RWPE1 (cell line): ENCODE measurements at regions not wholly inside any gene's neighbourhood (a gene's known extent, or its start where the extent isn't known, plus 50 kb on each side); places are given as distances from the start of the nearest gene placed in this dataset.
"Not testable (repeated sequence)": the region's sequence is repeated elsewhere in the genome, so short reads cannot be mapped to it uniquely, and the experiment has no call there.

ENCODE experiments used
- CTCF ChIA-PET: fragments of 350-600 bp; sonication (Branson Sonifier 250); formaldehyde crosslinking; extraction: SDS; loops from one replicate; lab custom pipeline; 2021; lab: Yijun Ruan, JAX
- POLR2A ChIA-PET: fragments of 400-600 bp; formaldehyde crosslinking; extraction: SDS; loops from one replicate; lab custom pipeline; 2020; ENCODE audit warnings: antibody characterized with exemption; ENCODE audit not compliant: low non-redundant PET; lab: Yijun Ruan, JAX
- DNase-seq: peaks from one replicate; pipeline ENCODE4 v3.0.0; 2012; ENCODE audit warnings: low spot score
- H3K27ac ChIP-seq: fragments of 450-650 bp; 2 replicates; pipeline ENCODE4 v1.5.1; 2017
- TF ChIP-seq, protein P1 (sequence below): fragments of 450-650 bp; conservative IDR thresholded peaks from 2 replicates; pipeline ENCODE4 v1.5.1; 2017; ENCODE audit warnings: low read depth, mild to moderate bottlenecking

DNA sequence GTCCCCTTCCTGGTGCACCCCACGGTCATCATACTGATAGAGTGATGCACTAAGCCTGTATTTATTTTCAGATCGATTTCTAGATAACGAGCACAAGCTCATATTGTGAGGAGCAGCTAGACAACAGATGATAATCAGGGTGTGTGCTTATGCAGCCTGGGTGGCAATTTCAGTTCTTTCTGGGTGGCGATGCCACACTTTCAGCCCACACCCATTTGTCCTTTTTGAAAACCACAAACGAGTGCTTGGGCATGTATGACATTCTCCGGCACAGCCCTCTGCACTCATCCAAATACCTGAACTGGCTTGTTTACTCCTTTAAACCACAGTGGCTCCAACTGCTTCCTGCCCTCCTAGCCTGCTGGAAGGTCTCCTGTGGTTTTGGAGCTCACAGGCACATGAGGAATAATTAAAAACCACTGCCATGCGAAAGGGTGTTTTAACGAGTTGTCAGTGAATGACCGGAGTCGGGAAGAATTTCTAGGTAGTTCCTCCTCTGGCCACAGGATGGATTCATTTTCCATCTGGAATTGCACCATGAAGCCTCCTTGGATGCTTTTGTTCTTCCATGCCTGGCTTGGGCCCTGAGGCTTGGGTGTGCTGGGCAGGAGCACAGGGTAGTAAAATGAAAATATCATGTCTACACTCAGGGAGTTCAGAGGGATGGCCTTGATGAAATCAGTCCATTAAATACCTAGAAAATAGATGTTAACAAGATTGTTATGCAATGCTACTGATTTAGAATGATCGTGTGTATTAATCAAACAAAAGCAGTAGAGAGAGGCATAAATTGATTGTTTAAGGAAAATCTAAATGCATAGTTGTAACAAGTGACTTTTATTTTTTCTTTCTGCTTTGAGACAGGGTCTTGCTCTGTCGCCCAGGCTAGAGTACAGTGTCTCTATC, 52.4 kb upstream of the ITGB1 start:
- ChIA-PET CTCF (interaction anchor here (0.6 to 0.9 kb wide), 5 partner anchors 56 to 1989 kb away, joined by 3 to 6 read pairs (median 3); no protein-coding TSS in a partner anchor), POLR2A (interaction anchor here (0.6 kb wide), 1 partner anchor 183 kb away, joined by 3 read pairs; no protein-coding TSS in a partner anchor)
- TF ChIP-seq, protein P1, sequence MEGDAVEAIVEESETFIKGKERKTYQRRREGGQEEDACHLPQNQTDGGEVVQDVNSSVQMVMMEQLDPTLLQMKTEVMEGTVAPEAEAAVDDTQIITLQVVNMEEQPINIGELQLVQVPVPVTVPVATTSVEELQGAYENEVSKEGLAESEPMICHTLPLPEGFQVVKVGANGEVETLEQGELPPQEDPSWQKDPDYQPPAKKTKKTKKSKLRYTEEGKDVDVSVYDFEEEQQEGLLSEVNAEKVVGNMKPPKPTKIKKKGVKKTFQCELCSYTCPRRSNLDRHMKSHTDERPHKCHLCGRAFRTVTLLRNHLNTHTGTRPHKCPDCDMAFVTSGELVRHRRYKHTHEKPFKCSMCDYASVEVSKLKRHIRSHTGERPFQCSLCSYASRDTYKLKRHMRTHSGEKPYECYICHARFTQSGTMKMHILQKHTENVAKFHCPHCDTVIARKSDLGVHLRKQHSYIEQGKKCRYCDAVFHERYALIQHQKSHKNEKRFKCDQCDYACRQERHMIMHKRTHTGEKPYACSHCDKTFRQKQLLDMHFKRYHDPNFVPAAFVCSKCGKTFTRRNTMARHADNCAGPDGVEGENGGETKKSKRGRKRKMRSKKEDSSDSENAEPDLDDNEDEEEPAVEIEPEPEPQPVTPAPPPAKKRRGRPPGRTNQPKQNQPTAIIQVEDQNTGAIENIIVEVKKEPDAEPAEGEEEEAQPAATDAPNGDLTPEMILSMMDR = peak; percentile 74
- H3K27ac ChIP-seq = peak overlapping the region; percentile 79
- DNase-seq = peak; percentile 65

DNA sequence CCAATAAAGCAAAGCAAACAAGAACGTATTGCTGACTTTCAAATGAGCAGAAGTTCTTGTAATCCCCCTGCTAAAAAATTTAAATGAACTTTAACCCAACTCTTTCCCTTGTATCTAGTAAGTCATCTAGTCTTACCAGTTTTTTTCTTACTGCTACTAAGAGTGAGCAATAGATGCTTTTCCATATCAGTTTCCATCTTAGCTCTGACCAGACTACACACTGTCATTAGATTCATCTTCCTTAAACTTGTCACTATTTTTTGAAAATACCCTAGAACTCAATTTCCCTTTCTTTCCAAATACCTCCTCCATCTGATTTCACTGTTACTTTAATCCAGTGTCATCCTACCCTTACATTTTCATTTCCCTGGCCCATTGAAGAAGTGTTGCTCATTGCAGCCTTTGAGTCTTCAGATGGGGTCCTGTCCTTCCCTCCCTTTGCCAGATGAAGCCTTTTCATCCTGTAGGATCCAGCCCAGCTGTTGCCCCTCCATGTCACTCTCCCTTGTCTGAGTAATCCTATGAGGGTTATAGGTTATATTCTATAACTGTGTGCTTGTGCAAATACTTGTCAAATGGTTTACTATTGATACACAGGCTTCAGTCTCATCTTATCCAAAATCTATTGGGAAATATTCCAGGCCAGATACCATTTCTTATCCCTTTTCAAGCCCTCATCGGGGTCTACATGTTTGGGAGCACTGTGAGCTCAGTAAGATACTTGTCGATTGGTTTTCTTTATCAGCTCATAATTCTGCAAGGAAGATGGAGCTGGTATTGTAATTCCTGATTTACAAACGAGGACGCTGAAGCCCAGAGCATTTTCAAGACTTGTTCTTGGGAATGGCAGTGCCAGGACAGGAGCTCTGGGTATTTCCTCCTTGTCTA, 51.5 kb upstream of the ITGB1 start:
- ChIA-PET POLR2A (no interaction called here), CTCF (interaction anchor here (0.6 to 1.0 kb wide), 13 partner anchors 15 to 1990 kb away, joined by 3 to 6 read pairs (median 3); no protein-coding TSS in a partner anchor)
- TF ChIP-seq, protein P1 = no peak
- DNase-seq = no peak
- peak overlapping the region; percentile 79 for H3K27ac ChIP-seq

DNA sequence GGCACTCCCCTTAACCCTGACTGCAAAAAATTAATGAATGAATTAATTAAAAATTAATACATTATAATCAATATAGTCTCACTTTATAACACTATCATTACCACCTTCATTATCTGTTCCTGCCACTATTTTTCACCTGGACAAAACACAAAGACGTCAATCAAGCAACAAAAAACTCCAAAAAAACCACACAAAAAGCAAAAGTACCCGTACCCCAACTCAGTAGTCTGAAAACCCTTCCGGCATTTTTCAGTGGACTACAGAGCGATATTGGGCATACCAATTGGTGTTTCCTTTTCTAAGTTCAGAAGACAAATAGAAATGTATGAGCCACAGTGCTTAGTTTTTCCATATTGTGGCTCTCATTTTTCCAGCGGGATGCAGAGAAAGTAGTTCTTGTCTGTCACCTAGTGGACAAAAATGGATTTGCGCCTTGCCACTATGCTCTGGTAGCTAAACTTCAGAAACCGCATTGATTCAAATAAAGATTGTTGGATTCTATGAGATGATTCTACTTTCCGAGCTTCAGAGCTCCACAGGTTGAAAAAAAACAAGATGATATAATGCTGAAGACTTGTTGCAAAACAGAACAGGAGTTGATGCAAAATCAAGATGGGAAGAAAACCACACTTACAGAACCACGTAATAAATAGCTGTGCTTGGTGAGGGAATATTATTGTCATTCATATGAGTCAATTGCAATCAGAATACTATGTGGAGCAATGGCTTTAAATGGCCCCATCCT, 50.6 kb upstream of the ITGB1 start:
- peak; percentile 59 for DNase-seq
- ChIA-PET CTCF (interaction anchor here (0.6 to 1.0 kb wide), 9 partner anchors 16 to 1572 kb away, joined by 3 to 5 read pairs (median 3); no protein-coding TSS in a partner anchor), POLR2A (no interaction called here)
- TF ChIP-seq, protein P1 = peak; percentile 99
- H3K27ac ChIP-seq = peak overlapping the region; percentile 98; the same call in 1 of the 2 replicates

DNA sequence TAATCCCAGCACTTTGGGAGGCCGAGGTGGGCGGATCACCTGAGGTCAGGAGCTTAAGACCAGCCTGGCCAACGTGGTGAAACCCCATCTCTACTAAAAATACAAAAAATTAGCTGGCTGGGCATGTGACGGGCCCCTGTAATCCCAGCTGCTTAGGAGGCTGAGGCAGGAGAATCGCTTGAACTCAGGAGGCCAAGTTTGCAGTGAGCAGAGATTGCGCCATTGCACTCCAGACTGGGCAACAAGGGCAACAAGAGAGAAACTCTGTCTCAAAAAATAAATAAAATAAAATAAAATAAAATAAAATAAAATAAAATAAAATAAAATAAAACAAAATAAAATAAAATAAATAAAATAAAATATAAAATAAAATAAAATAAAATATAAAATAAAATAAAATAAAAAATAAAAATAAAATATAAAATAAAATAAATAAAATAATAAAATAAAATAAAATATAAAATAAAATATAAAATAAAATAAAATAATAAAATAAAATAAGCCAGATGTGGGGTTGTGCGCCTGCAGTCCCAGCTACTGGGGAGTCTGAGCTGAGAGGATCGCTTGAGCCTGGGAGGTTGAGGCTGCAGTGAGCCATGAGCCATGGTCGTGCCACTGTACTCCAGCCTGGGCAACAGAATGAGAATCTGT, 49.8 kb upstream of the ITGB1 start:
- H3K27ac ChIP-seq = peak overlapping the region; percentile 98
- DNase-seq, POLR2A ChIA-PET, CTCF ChIA-PET: not testable (repeated sequence)
